Mesenchymal stem cell (in vitro differentiated cells and primary cell): ENCODE measurements at regions not wholly inside any gene's neighbourhood (a gene's known extent, or its start where the extent isn't known, plus 50 kb on each side); places are given as distances from the start of the nearest gene placed in this dataset.

Experiments used
- DNase-seq: peaks from one replicate; pipeline ENCODE4 v3.0.0-alpha.2; 2013
- H2AFZ ChIP-seq: one replicate; pipeline ENCODE4 v1.6.1; 2013; ENCODE audit warnings: low read depth, mild to moderate bottlenecking, control low read depth, inconsistent platforms, low read length, moderate library complexity
- H2AK5ac ChIP-seq: 2 replicates; pipeline ENCODE4 v1.6.1; 2013; ENCODE audit warnings: low read length, moderate library complexity, mild to moderate bottlenecking, inconsistent platforms; ENCODE audit not compliant: severe bottlenecking
- H2BK120ac ChIP-seq: one replicate; pipeline ENCODE4 v1.6.1; 2013; ENCODE audit warnings: low read depth, mild to moderate bottlenecking, inconsistent platforms, low read length, moderate library complexity
- H2BK12ac ChIP-seq, 2 experiments: one replicate each; pipeline ENCODE4 v1.6.1; 2013; ENCODE audit warnings: inconsistent platforms in 2 of 2, low read length in 2 of 2, mild to moderate bottlenecking in 2 of 2, moderate library complexity in 2 of 2, control low read depth in 1 of 2
- H2BK15ac ChIP-seq: one replicate; pipeline ENCODE4 v1.6.1; 2013; ENCODE audit warnings: mild to moderate bottlenecking, low read depth, inconsistent platforms; ENCODE audit not compliant: poor library complexity, severe bottlenecking
- H2BK5ac ChIP-seq: 2 replicates; pipeline ENCODE4 v1.6.1; 2013; ENCODE audit warnings: low read depth, mild to moderate bottlenecking, low read length, control low read depth, inconsistent platforms; ENCODE audit not compliant: poor library complexity, severe bottlenecking
- H3K14ac ChIP-seq, 2 experiments: one replicate each; pipeline ENCODE4 v1.6.1; 2013; ENCODE audit warnings: inconsistent platforms in 2 of 2, low read length in 2 of 2, control low read depth in 1 of 2, mild to moderate bottlenecking in 1 of 2, moderate library complexity in 1 of 2
- H3K18ac ChIP-seq, 2 experiments: one replicate each; pipeline ENCODE4 v1.6.1; 2013; ENCODE audit warnings: inconsistent platforms in 2 of 2, low read length in 2 of 2, control low read depth in 1 of 2, low read depth in 1 of 2, mild to moderate bottlenecking in 1 of 2
- H3K23ac ChIP-seq, 2 experiments: one replicate each; pipeline ENCODE4 v1.6.1; 2013; ENCODE audit warnings: inconsistent platforms in 2 of 2, low read length in 2 of 2, mild to moderate bottlenecking in 2 of 2, moderate library complexity in 2 of 2, control low read depth in 1 of 2
- H3K27ac ChIP-seq: 2 replicates; pipeline ENCODE4 v1.5.1; 2013; ENCODE audit warnings: mild to moderate bottlenecking, moderate library complexity, low read length, control low read depth, inconsistent platforms; ENCODE audit not compliant: poor library complexity, severe bottlenecking
- H3K27me3 ChIP-seq, 2 experiments: 2 replicates each; pipeline versions ENCODE4 v1.6.1 to v1.7.0; 2013; ENCODE audit warnings: low read length in 2 of 2, mild to moderate bottlenecking in 2 of 2, moderate library complexity in 2 of 2, control low read depth in 1 of 2, inconsistent platforms in 1 of 2; ENCODE audit not compliant: control insufficient read depth in 1 of 2, insufficient read depth in 1 of 2
- H3K36me3 ChIP-seq, 2 experiments: 2 replicates each; pipeline versions ENCODE4 v1.6.1 to v1.7.0; 2013; ENCODE audit warnings: low read length in 2 of 2, control low read depth in 1 of 2, inconsistent platforms in 1 of 2, low read depth in 1 of 2, mild to moderate bottlenecking in 1 of 2; ENCODE audit not compliant: insufficient read depth in 2 of 2, control insufficient read depth in 1 of 2
- H3K4ac ChIP-seq, 2 experiments: one replicate each; pipeline ENCODE4 v1.6.1; 2013; ENCODE audit warnings: inconsistent platforms in 2 of 2, low read length in 2 of 2, mild to moderate bottlenecking in 2 of 2, moderate library complexity in 2 of 2, control low read depth in 1 of 2, low read depth in 1 of 2
- H3K4me1 ChIP-seq: 2 replicates; pipeline ENCODE4 v1.6.1; 2013; ENCODE audit warnings: low read depth, low read length, control low read depth; ENCODE audit not compliant: control insufficient read depth, insufficient read depth
- H3K4me2 ChIP-seq: 2 replicates; pipeline ENCODE4 v1.6.1; 2013; ENCODE audit warnings: low read length, mild to moderate bottlenecking, inconsistent platforms; ENCODE audit not compliant: poor library complexity, severe bottlenecking
- H3K4me3 ChIP-seq, 2 experiments: 2 replicates each; pipeline versions ENCODE4 v1.5.1 to v1.7.0; 2013; ENCODE audit warnings: low read length in 2 of 2, mild to moderate bottlenecking in 2 of 2, control low read depth in 1 of 2, low read depth in 1 of 2; ENCODE audit not compliant: insufficient read depth in 1 of 2
- H3K79me1 ChIP-seq: replicated peaks from 2 replicates; pipeline ENCODE4 v1.6.1; 2013; ENCODE audit warnings: mild to moderate bottlenecking, control low read depth, low read length, inconsistent platforms; ENCODE audit not compliant: poor library complexity, severe bottlenecking
- H3K9ac ChIP-seq: 2 replicates; pipeline ENCODE4 v1.7.0; 2013; ENCODE audit warnings: mild to moderate bottlenecking, low read length, moderate library complexity
- H3K9me3 ChIP-seq: 2 replicates; pipeline ENCODE4 v1.7.0; 2013; ENCODE audit warnings: mild to moderate bottlenecking, low read length; ENCODE audit not compliant: control insufficient read depth
- H4K8ac ChIP-seq: one replicate; pipeline ENCODE4 v1.6.1; 2013; ENCODE audit warnings: inconsistent platforms, mild to moderate bottlenecking, low read length, moderate library complexity
- H4K91ac ChIP-seq: one replicate; pipeline ENCODE4 v1.6.1; 2013; ENCODE audit warnings: mild to moderate bottlenecking, low read length, inconsistent platforms
- WGBS: methylation state at CpG from one replicate; pipeline ENCODE4 v1.1.7; 2013; ENCODE audit warnings: mixed read lengths; 5-methylcytosine and 5-hydroxymethylcytosine counted together

DNA sequence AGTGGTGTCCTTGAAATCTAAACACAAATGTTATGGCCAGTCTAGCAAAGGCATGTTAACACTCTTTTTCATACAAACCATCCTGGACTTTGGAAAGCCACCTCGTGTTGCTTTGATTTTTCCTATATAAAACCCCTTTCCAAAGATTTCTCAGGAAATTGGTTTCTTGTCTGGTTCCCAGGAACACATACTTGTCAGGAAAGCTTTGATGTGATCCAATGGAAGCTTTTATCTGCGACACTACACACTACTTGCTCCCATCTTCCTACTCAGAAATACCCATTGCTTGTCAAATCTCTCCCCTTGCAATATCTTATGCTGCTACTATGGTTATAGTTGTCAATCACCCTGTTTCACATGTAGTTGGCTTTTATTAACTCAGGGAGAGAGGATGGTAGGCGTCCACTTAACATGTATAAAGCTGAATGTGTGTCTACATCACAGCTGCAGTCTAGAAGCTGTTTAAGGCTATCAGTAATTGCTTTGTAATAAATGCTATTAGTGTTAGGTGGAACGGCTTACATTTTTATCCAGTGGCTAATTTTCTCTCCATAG is 189.6 kb downstream of the GPAM start:
- H3K18ac ChIP-seq = no peak overlapping the region
- no peak overlapping the region for H3K4me2 ChIP-seq
- H3K27me3 ChIP-seq = peaks cover 0 to 58% of the 10 kb centered on the region in 2 experiments
- H2BK5ac ChIP-seq = no peak overlapping the region
- H3K4me1 ChIP-seq = no peaks in the 10 kb centered on the region
- no peak overlapping the region for H3K27ac ChIP-seq
- no peak overlapping the region for H2BK15ac ChIP-seq
- H3K9me3 ChIP-seq = peaks cover 5% of the 10 kb centered on the region
- 39% methylated on average over 2 of the region's 4 CpGs for WGBS
- no peak overlapping the region for H3K23ac ChIP-seq
- no peak overlapping the region for H4K8ac ChIP-seq
- no peak overlapping the region for H2AK5ac ChIP-seq
- no peaks in the 10 kb centered on the region for H3K36me3 ChIP-seq
- no peak overlapping the region for H2AFZ ChIP-seq
- H3K9ac ChIP-seq = no peak overlapping the region
- no peak overlapping the region for H3K4me3 ChIP-seq
- no peak overlapping the region for H3K4ac ChIP-seq
- no peak overlapping the region for H4K91ac ChIP-seq
- H2BK12ac ChIP-seq = no peak overlapping the region
- no peak for DNase-seq
- no peaks in the 10 kb centered on the region for H3K79me1 ChIP-seq
- H3K14ac ChIP-seq = no peak overlapping the region
- no peak overlapping the region for H2BK120ac ChIP-seq

DNA sequence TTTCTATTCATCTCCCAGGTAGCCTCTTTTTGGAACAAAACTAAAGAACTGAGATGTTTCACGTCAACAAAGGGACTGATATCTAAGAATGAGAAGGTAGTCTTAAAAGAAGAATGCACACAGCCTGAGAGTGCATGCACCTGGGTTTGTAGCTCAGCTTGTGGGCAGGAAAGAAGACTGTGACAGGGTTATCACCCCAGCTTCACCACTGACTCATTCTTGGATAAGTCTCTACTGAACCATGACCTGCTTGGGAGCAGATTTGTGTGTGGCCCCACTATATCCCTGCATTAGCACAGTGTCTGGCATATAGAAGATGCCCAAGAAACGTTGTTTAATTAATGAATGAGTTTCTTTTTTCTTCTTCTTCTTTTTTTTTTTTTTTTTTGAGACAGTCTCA is 187.5 kb downstream of the GPAM start:
- H3K9ac ChIP-seq = no peak overlapping the region
- H3K9me3 ChIP-seq = peaks cover 5% of the 10 kb centered on the region
- no peak overlapping the region for H3K14ac ChIP-seq
- DNase-seq = no peak
- no peak overlapping the region for H3K27ac ChIP-seq
- H4K8ac ChIP-seq = no peak overlapping the region
- no peak overlapping the region for H3K4ac ChIP-seq
- H3K4me1 ChIP-seq = no peaks in the 10 kb centered on the region
- WGBS = 86% methylated on average over 1 of the region's 2 CpGs
- no peaks in the 10 kb centered on the region for H3K36me3 ChIP-seq
- no peak overlapping the region for H2AK5ac ChIP-seq
- no peak overlapping the region for H2AFZ ChIP-seq
- H3K4me3 ChIP-seq = no peak overlapping the region
- no peak overlapping the region for H3K4me2 ChIP-seq
- H2BK15ac ChIP-seq = no peak overlapping the region
- H3K18ac ChIP-seq = no peak overlapping the region
- no peak overlapping the region for H2BK12ac ChIP-seq
- no peak overlapping the region for H2BK120ac ChIP-seq
- no peak overlapping the region for H2BK5ac ChIP-seq
- no peaks in the 10 kb centered on the region for H3K79me1 ChIP-seq
- H4K91ac ChIP-seq = no peak overlapping the region
- peaks cover 0 to 36% of the 10 kb centered on the region in 2 experiments for H3K27me3 ChIP-seq
- no peak overlapping the region for H3K23ac ChIP-seq

DNA sequence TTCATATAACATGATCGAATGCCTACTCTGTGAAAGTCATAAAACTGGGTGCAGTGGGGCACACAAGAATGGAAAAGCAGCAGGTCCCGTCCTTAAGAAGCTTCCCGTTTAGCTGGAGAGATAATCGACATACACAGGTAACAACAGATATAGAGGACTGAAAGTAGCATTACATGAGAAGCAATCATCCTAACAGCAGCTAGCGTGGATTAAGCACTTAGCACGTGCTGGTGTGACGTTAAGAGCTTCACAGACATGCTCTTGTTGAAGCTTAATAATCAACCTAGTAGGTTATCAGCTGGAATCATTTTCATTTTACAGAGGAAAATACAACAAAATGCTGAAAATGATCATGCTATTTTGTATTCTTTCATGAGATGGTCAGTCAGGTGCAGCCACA is 184.8 kb downstream of the GPAM start:
- 78% methylated on average over 7 of the region's 7 CpGs for WGBS
- no peak for DNase-seq
- Histone ChIP-seq H4K8ac (no peak overlapping the region), H3K4ac (no peak overlapping the region), H3K4me3 (no peak overlapping the region), H3K14ac (no peak overlapping the region), H2BK5ac (no peak overlapping the region), H2AFZ (no peak overlapping the region), H2AK5ac (no peak overlapping the region), H2BK120ac (no peak overlapping the region), H2BK12ac (no peak overlapping the region), H3K27ac (no peak overlapping the region), H3K9me3 (peaks cover 5% of the 10 kb centered on the region), H3K4me1 (no peaks in the 10 kb centered on the region), H4K91ac (no peak overlapping the region), H3K36me3 (no peaks in the 10 kb centered on the region), H3K27me3 (peaks cover 0 to 19% of the 10 kb centered on the region in 2 experiments), H3K4me2 (no peak overlapping the region), H2BK15ac (no peak overlapping the region), H3K18ac (no peak overlapping the region), H3K9ac (no peak overlapping the region), H3K23ac (no peak overlapping the region), H3K79me1 (no peaks in the 10 kb centered on the region)

DNA sequence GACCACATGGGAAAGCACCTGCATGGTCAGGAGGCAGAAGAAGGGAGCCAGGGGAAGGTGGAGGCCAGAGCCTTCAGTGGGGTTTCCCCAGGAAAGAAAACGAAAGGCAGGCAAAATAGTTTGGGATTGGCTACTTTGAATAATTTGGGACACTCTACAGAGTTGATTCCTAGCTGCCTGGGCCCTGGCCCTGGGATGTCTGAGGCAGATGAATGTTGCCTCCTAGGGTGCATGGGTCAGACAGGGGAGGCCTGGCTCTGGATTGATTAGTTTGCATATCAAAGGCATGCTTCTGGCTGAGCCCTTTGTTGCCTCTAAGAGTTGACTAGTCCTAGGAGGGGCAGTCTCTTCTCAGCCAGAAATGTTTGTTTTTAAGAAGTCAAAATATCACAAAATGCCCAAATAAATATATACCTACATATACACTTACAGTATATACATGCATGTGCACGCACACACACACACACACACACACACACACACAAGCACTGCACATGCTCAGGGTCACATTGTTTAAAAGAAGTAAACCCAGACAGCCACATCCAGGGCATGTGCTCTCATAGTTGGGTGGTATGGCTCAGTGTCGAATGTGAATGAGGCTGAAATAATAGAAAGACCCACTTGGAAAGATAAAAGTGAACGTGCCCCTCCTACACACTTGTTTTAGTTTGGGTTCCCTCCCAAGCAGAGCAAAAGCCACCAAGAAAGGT is 184.2 kb downstream of the GPAM start:
- Histone ChIP-seq H3K9me3 (peaks cover 5% of the 10 kb centered on the region), H2BK5ac (no peak overlapping the region), H3K23ac (no peak overlapping the region), H2AK5ac (no peak overlapping the region), H3K14ac (no peak overlapping the region), H3K4me3 (no peak overlapping the region), H3K9ac (no peak overlapping the region), H2BK12ac (no peak overlapping the region), H3K4me1 (no peaks in the 10 kb centered on the region), H4K91ac (no peak overlapping the region), H2AFZ (no peak overlapping the region), H2BK120ac (no peak overlapping the region), H4K8ac (no peak overlapping the region), H3K4me2 (no peak overlapping the region), H3K79me1 (no peaks in the 10 kb centered on the region), H3K18ac (no peak overlapping the region), H3K27me3 (peaks cover 0 to 13% of the 10 kb centered on the region in 2 experiments), H2BK15ac (no peak overlapping the region), H3K36me3 (no peaks in the 10 kb centered on the region), H3K27ac (no peak overlapping the region), H3K4ac (no peak overlapping the region)
- DNase-seq = no peak
- WGBS = 50% methylated on average over 3 of the region's 4 CpGs
